Erythroblast (primary cell): ENCODE measurements at regions not wholly inside any gene's neighbourhood (a gene's known extent, or its start where the extent isn't known, plus 50 kb on each side); places are given as distances from the start of the nearest gene placed in this dataset.

Experiments
- GATA1 ChIP-seq: IDR thresholded peaks from 2 replicates; pipeline ENCODE4 v1.6.1; 2011; ENCODE audit warnings: low read depth, mild to moderate bottlenecking, control low read depth, low read length, moderate library complexity
- POLR2A ChIP-seq: IDR thresholded peaks from 2 replicates; pipeline ENCODE4 v1.6.1; 2011; ENCODE audit warnings: mild to moderate bottlenecking, low read length

GRCh38 chr12:91370086-91370868 lies 187.7 kb upstream of the DCN start:
- no peak for TF ChIP-seq POLR2A
- no peak for TF ChIP-seq GATA1
